ENCODE measurements at regions not wholly inside any gene's neighbourhood (a gene's known extent, or its start where the extent isn't known, plus 50 kb on each side); places are given as distances from the start of the nearest gene placed in this dataset.
"Not testable (repeated sequence)": the region's sequence is repeated elsewhere in the genome, so short reads cannot be mapped to it uniquely, and the experiment has no call there.

GRCh38 chr6:47180633-47181032 lies 129.1 kb downstream of the TNFRSF21 start:
- H3K4me3 Mint-ChIP-seq, result no peak overlapping the region
- DNase-seq (ENCODE audit: low spot score in 2 of 2, unreplicated experiment in 2 of 2), result no peak
- no peak overlapping the region for H3K27ac Mint-ChIP-seq
- no peaks in the 10 kb centered on the region for H3K36me3 Mint-ChIP-seq
- TF ChIP-seq CTCF (IDR thresholded peaks at IDR 0.05; ENCODE audit: unreplicated experiment), result no peak
- H3K9me3 Mint-ChIP-seq, result peaks cover 22% of the 10 kb centered on the region
- no peaks in the 10 kb centered on the region for H3K27me3 Mint-ChIP-seq (ENCODE audit: low read depth)
- H3K4me1 Mint-ChIP-seq, result no peaks in the 10 kb centered on the region

GRCh38 chr6:47179286-47179685 lies 130.4 kb downstream of the TNFRSF21 start:
- H3K4me3 Mint-ChIP-seq, result no peak overlapping the region
- TF ChIP-seq CTCF (IDR thresholded peaks at IDR 0.05; ENCODE audit: unreplicated experiment), result no peak
- H3K4me1 Mint-ChIP-seq, result no peaks in the 10 kb centered on the region
- H3K36me3 Mint-ChIP-seq, result no peaks in the 10 kb centered on the region
- no peak overlapping the region for H3K27ac Mint-ChIP-seq
- no peak for DNase-seq (ENCODE audit: low spot score in 2 of 2, unreplicated experiment in 2 of 2)
- H3K27me3 Mint-ChIP-seq (ENCODE audit: low read depth), result no peaks in the 10 kb centered on the region
- H3K9me3 Mint-ChIP-seq, result peaks cover 22% of the 10 kb centered on the region

GRCh38 chr6:47175656-47176055 lies 133.5 kb upstream of the ADGRF1 start:
- H3K9me3 Mint-ChIP-seq, result peaks cover 7% of the 10 kb centered on the region
- H3K27ac Mint-ChIP-seq, result no peak overlapping the region
- TF ChIP-seq CTCF (IDR thresholded peaks at IDR 0.05; ENCODE audit: unreplicated experiment), result no peak
- H3K27me3 Mint-ChIP-seq (ENCODE audit: low read depth), result no peaks in the 10 kb centered on the region
- H3K36me3 Mint-ChIP-seq, result no peaks in the 10 kb centered on the region
- DNase-seq (ENCODE audit: low spot score in 2 of 2, unreplicated experiment in 2 of 2), result no peak
- H3K4me1 Mint-ChIP-seq, result no peaks in the 10 kb centered on the region
- H3K4me3 Mint-ChIP-seq, result no peak overlapping the region

GRCh38 chr6:47174502-47175023 lies 132.4 kb upstream of the ADGRF1 start:
- Mint-ChIP-seq H3K27me3 (ENCODE audit: low read depth) (no peaks in the 10 kb centered on the region), H3K4me1 (no peaks in the 10 kb centered on the region)
- no peak for DNase-seq (ENCODE audit: low spot score in 2 of 2, unreplicated experiment in 2 of 2)

GRCh38 chr6:47174063-47174462 lies 131.9 kb upstream of the ADGRF1 start:
- H3K27me3 Mint-ChIP-seq (ENCODE audit: low read depth); H3K4me1 Mint-ChIP-seq; H3K4me3 Mint-ChIP-seq; DNase-seq (ENCODE audit: low spot score in 2 of 2, unreplicated experiment in 2 of 2); H3K36me3 Mint-ChIP-seq; H3K27ac Mint-ChIP-seq: not testable (repeated sequence)
- peaks cover 13% of the 10 kb centered on the region for H3K9me3 Mint-ChIP-seq

More at GRCh38 chr6:47174502-47175023, 132.4 kb upstream of the ADGRF1 start:
- Mint-ChIP-seq H3K4me3 (no peak overlapping the region), H3K36me3 (no peaks in the 10 kb centered on the region), H3K27ac (no peak overlapping the region), H3K9me3 (peaks cover 11% of the 10 kb centered on the region)
- TF ChIP-seq CTCF (IDR thresholded peaks at IDR 0.05; ENCODE audit: unreplicated experiment), result no peak

- peaks cover 13% of the 10 kb centered on the region for H3K9me3 Mint-ChIP-seq
- not testable (repeated sequence) for H3K4me1 Mint-ChIP-seq; H3K36me3 Mint-ChIP-seq; H3K4me3 Mint-ChIP-seq; DNase-seq (ENCODE audit: low spot score in 2 of 2, unreplicated experiment in 2 of 2); H3K27ac Mint-ChIP-seq; H3K27me3 Mint-ChIP-seq (ENCODE audit: low read depth)
These were observed 131.0 kb upstream of the ADGRF1 start for GRCh38 chr6:47173145-47173544.

- no peak for TF ChIP-seq CTCF (IDR thresholded peaks at IDR 0.05; ENCODE audit: unreplicated experiment)
- Mint-ChIP-seq H3K27me3 (ENCODE audit: low read depth) (no peaks in the 10 kb centered on the region), H3K36me3 (no peaks in the 10 kb centered on the region), H3K4me1 (peaks cover 13% of the 10 kb centered on the region), H3K9me3 (peaks cover 13% of the 10 kb centered on the region), H3K27ac (no peak overlapping the region), H3K4me3 (no peak overlapping the region)
- no peak for DNase-seq (ENCODE audit: low spot score in 2 of 2, unreplicated experiment in 2 of 2)
These were observed 128.4 kb upstream of the ADGRF1 start for GRCh38 chr6:47170617-47170947.

Measured in mesothelial cell of epicardium (in vitro differentiated cells).